Activated CD8-positive, alpha-beta T cell treated with anti-CD3 and anti-CD28 coated beads for 36 hours (primary cell): ENCODE measurements at regions not wholly inside any gene's neighbourhood (a gene's known extent, or its start where the extent isn't known, plus 50 kb on each side); places are given as distances from the start of the nearest gene placed in this dataset.
"Not testable (repeated sequence)": the region's sequence is repeated elsewhere in the genome, so short reads cannot be mapped to it uniquely, and the experiment has no call there.

Source experiments
- ATAC-seq: fragments of 200-7000 bp; cut with Tn5 transposase; one replicate; pipeline ENCODE4 v1.10.0; 2021; ENCODE audit warnings: mild to moderate bottlenecking, moderate library complexity
- CTCF ChIA-PET: fragments of 350-600 bp; sonication (Branson Sonifier 250); formaldehyde crosslinking; loops from one replicate; lab custom pipeline; 2021; ENCODE audit warnings: antibody characterized with exemption; lab: Charles Lee
- POLR2A ChIA-PET: fragments of 350-600 bp; sonication (Branson Sonifier 250); formaldehyde crosslinking; loops from one replicate; lab custom pipeline; 2021; ENCODE audit warnings: antibody characterized with exemption; lab: Charles Lee
- DNase-seq: peaks from one replicate; pipeline ENCODE4 v3.0.0-alpha.2; 2020
- H3K27ac Mint-ChIP-seq: one replicate; pipeline ENCODE4 v1.8.0; 2021; ENCODE audit warnings: mild to moderate bottlenecking, mixed read lengths
- H3K27me3 Mint-ChIP-seq: one replicate; pipeline ENCODE4 v1.8.0; 2021; ENCODE audit warnings: mixed read lengths
- H3K36me3 Mint-ChIP-seq: one replicate; pipeline ENCODE4 v1.8.0; 2021; ENCODE audit warnings: low read depth, mixed read lengths
- H3K4me1 Mint-ChIP-seq: one replicate; pipeline ENCODE4 v1.8.0; 2021; ENCODE audit warnings: low read depth, mixed read lengths
- H3K4me3 Mint-ChIP-seq: one replicate; pipeline ENCODE4 v1.8.0; 2021; ENCODE audit warnings: mild to moderate bottlenecking, moderate library complexity, mixed read lengths
- H3K9me3 Mint-ChIP-seq: one replicate; pipeline ENCODE4 v1.8.0; 2021; ENCODE audit warnings: mixed read lengths
- CTCF ChIP-seq: fragments of 200-600 bp; IDR thresholded peaks from one replicate; pipeline ENCODE4 v1.8.0; 2022; ENCODE audit warnings: antibody characterized with exemption, mild to moderate bottlenecking
- intact Hi-C: fragments of 100-400 bp; cut with micrococcal nuclease; formaldehyde crosslinking; loops from one replicate; pipeline ENCODE4 v1.10.0; 2022

DNA sequence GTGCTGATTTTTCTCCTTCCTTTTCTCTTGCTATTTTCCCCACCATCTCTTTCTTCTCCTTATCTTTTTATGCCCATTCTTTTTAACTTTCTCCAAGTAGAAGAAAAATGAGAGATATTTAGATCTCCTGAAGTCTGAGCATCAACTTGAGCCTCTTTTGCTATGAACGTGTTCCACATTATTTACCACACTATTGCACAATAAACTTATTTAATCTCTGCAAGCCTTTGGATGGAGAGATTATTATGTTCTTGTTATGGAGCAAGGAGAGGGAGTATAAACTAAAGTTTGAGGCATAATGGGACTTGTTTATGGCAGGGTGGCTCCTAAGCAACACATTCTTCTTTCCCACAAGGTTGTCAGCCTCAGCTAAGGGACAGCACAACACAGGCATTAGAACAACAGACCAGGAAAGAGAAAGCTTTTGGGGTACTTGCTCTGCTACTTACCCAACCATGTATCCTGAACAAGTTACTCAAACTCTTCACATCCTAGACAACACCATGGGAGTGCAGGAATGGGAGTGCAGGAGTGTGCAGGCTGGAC is 365.5 kb upstream of the BOD1L1 start:
- H3K9me3 Mint-ChIP-seq, result no peaks in the 10 kb centered on the region
- H3K4me3 Mint-ChIP-seq, result no peak overlapping the region
- ChIA-PET POLR2A (no interaction called here), CTCF (no interaction called here)
- peaks cover 1% of the 10 kb centered on the region for H3K27me3 Mint-ChIP-seq
- H3K27ac Mint-ChIP-seq, result no peak overlapping the region
- H3K4me1 Mint-ChIP-seq, result no peaks in the 10 kb centered on the region
- TF ChIP-seq CTCF, result no peak
- no peak for DNase-seq
- intact Hi-C loops, result no loop called here
- H3K36me3 Mint-ChIP-seq, result no peaks in the 10 kb centered on the region
- no peak for ATAC-seq

- CTCF ChIA-PET, result no interaction called here
These were observed 366.5 kb upstream of the BOD1L1 start for GRCh38 chr4:13994016-13994415.

GRCh38 chr4:13998850-13999445 is 371.4 kb upstream of the BOD1L1 start:
- no peak overlapping the region for H3K4me3 Mint-ChIP-seq
- H3K9me3 Mint-ChIP-seq, result peaks cover 15% of the 10 kb centered on the region
- ATAC-seq (no peak), DNase-seq (no peak)
- H3K27ac Mint-ChIP-seq, result no peak overlapping the region
- no peak for TF ChIP-seq CTCF
- H3K36me3 Mint-ChIP-seq, result peaks cover 5% of the 10 kb centered on the region
- H3K4me1 Mint-ChIP-seq, result no peaks in the 10 kb centered on the region
- peaks cover 3% of the 10 kb centered on the region for H3K27me3 Mint-ChIP-seq
- intact Hi-C loops, result no loop called here
- ChIA-PET CTCF (no interaction called here), POLR2A (no interaction called here)

More at GRCh38 chr4:13994016-13994415, 366.5 kb upstream of the BOD1L1 start:
- H3K4me1 Mint-ChIP-seq, result no peaks in the 10 kb centered on the region
- TF ChIP-seq CTCF, result no peak
- H3K27ac Mint-ChIP-seq, result no peak overlapping the region
- ATAC-seq (no peak), DNase-seq (no peak)
- H3K9me3 Mint-ChIP-seq, result no peaks in the 10 kb centered on the region
- intact Hi-C loops, result no loop called here
- no peaks in the 10 kb centered on the region for H3K36me3 Mint-ChIP-seq
- H3K27me3 Mint-ChIP-seq, result peaks cover 1% of the 10 kb centered on the region
- H3K4me3 Mint-ChIP-seq, result no peak overlapping the region
- POLR2A ChIA-PET, result no interaction called here

- CTCF ChIA-PET, result interaction anchor here (1.4 kb wide), 1 partner anchor 9 kb away, joined by 3 read pairs; no protein-coding TSS in a partner anchor
- H3K27ac Mint-ChIP-seq, result no peak overlapping the region
- intact Hi-C loops, result no loop called here
- no peak overlapping the region for H3K4me3 Mint-ChIP-seq
- peaks cover 3% of the 10 kb centered on the region for H3K27me3 Mint-ChIP-seq
- H3K9me3 Mint-ChIP-seq, result peaks cover 15% of the 10 kb centered on the region
- H3K4me1 Mint-ChIP-seq, result no peaks in the 10 kb centered on the region
- ATAC-seq, result no peak
- no peak for DNase-seq
- POLR2A ChIA-PET, result no interaction called here
- H3K36me3 Mint-ChIP-seq, result peaks cover 5% of the 10 kb centered on the region
- TF ChIP-seq CTCF, result no peak
These were observed 372.7 kb upstream of the BOD1L1 start for GRCh38 chr4:14000091-14000814.

DNA sequence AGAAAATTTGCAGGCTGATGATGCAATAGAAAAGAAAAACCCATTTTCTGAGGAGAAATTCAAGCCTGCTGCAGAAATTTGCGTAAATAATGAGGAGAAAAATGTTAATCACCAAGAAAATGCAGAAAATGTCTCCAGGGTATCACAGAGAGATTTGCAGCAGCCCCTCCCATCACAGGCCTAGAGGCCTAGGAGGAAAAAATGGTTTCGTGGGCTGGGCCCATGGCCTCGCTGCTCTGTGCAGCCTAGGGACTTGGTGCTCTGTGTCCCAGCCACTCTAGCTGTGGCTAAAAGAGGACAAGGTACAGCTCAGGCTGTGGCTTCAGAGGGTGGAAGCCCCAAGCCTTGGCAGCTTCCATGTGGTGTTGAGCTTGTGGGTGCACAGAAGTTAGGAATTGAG is 374.8 kb upstream of the BOD1L1 start:
- POLR2A ChIA-PET, H3K27ac Mint-ChIP-seq, H3K36me3 Mint-ChIP-seq, CTCF ChIA-PET, ATAC-seq, intact Hi-C loops, H3K4me3 Mint-ChIP-seq, DNase-seq, H3K27me3 Mint-ChIP-seq, H3K4me1 Mint-ChIP-seq: not testable (repeated sequence)
- peaks cover 16% of the 10 kb centered on the region for H3K9me3 Mint-ChIP-seq
